BE2C (cell line): ENCODE measurements at regions not wholly inside any gene's neighbourhood (a gene's known extent, or its start where the extent isn't known, plus 50 kb on each side); places are given as distances from the start of the nearest gene placed in this dataset.

Source experiments
- DNase-seq: peaks from one replicate; pipeline ENCODE4 v3.0.0-alpha.2; 2020
- H3K27me3 ChIP-seq: fragments of 250-450 bp; sonication (Bioruptor Pico); 2 replicates; pipeline ENCODE4 v1.5.1; 2020; ENCODE audit warnings: mild to moderate bottlenecking
- H3K36me3 ChIP-seq: fragments of 250-450 bp; sonication (Bioruptor Pico); 2 replicates; pipeline ENCODE4 v1.5.1; 2020; ENCODE audit warnings: mild to moderate bottlenecking
- H3K4me1 ChIP-seq: fragments of 250-450 bp; sonication (Bioruptor Pico); 2 replicates; pipeline ENCODE4 v1.5.1; 2020
- H3K4me3 ChIP-seq: 2 replicates; pipeline ENCODE4 v1.5.1; 2011; ENCODE audit warnings: low read depth, low read length
- H3K9me3 ChIP-seq: fragments of 250-450 bp; sonication (Bioruptor Pico); 2 replicates; pipeline ENCODE4 v1.5.1; 2020
- CTCF ChIP-seq: IDR thresholded peaks from 2 replicates; pipeline ENCODE4 v1.5.1; 2012; ENCODE audit warnings: mild to moderate bottlenecking, low read depth, low read length

- no peak for DNase-seq
- Histone ChIP-seq H3K36me3 (no peaks in the 10 kb centered on the region), H3K9me3 (no peaks in the 10 kb centered on the region), H3K4me3 (no peak overlapping the region), H3K4me1 (no peaks in the 10 kb centered on the region; the same call in 1 of the 2 replicates), H3K27me3 (no peaks in the 10 kb centered on the region)
- no peak for TF ChIP-seq CTCF
Observed at GRCh38 chr13:104086210-104086609, 1020.0 kb upstream of the SLC10A2 start.

- Histone ChIP-seq H3K4me3 (no peak overlapping the region), H3K27me3 (no peaks in the 10 kb centered on the region), H3K4me1 (no peaks in the 10 kb centered on the region; the same call in 1 of the 2 replicates), H3K9me3 (no peaks in the 10 kb centered on the region), H3K36me3 (no peaks in the 10 kb centered on the region)
- no peak for TF ChIP-seq CTCF
- DNase-seq = no peak
Observed at GRCh38 chr13:104085611-104086010, 1019.4 kb upstream of the SLC10A2 start.

- H3K9me3 ChIP-seq = no peaks in the 10 kb centered on the region
- H3K27me3 ChIP-seq = no peaks in the 10 kb centered on the region
- no peak for TF ChIP-seq CTCF
- no peak overlapping the region for H3K4me3 ChIP-seq
- no peaks in the 10 kb centered on the region for H3K4me1 ChIP-seq
- no peaks in the 10 kb centered on the region; the same call in 1 of the 2 replicates for H3K36me3 ChIP-seq
- no peak for DNase-seq
Observed at GRCh38 chr13:104074326-104074725, 1008.1 kb upstream of the SLC10A2 start.

GRCh38 chr13:104071806-104072205 is 1005.6 kb upstream of the SLC10A2 start:
- H3K9me3 ChIP-seq = no peaks in the 10 kb centered on the region
- H3K36me3 ChIP-seq = no peaks in the 10 kb centered on the region; the same call in 1 of the 2 replicates
- no peak for TF ChIP-seq CTCF
- no peaks in the 10 kb centered on the region for H3K27me3 ChIP-seq
- no peaks in the 10 kb centered on the region for H3K4me1 ChIP-seq
- H3K4me3 ChIP-seq = no peak overlapping the region
- no peak for DNase-seq

GRCh38 chr13:104065328-104065727 is 999.1 kb upstream of the SLC10A2 start:
- Histone ChIP-seq H3K9me3 (no peaks in the 10 kb centered on the region), H3K36me3 (no peaks in the 10 kb centered on the region), H3K4me1 (no peaks in the 10 kb centered on the region), H3K27me3 (no peaks in the 10 kb centered on the region), H3K4me3 (no peak overlapping the region)
- no peak for TF ChIP-seq CTCF
- DNase-seq = no peak

- Histone ChIP-seq H3K9me3 (no peaks in the 10 kb centered on the region), H3K4me3 (peak overlapping the region; percentile 13; the same call in 1 of the 2 replicates), H3K27me3 (no peaks in the 10 kb centered on the region), H3K36me3 (no peaks in the 10 kb centered on the region), H3K4me1 (no peaks in the 10 kb centered on the region)
- TF ChIP-seq CTCF = no peak
- DNase-seq = no peak
Observed at GRCh38 chr13:104057861-104058260, 991.6 kb upstream of the SLC10A2 start.
